Suprapubic skin (tissue), 4 donors: ENCODE measurements at regions not wholly inside any gene's neighbourhood (a gene's known extent, or its start where the extent isn't known, plus 50 kb on each side); places are given as distances from the start of the nearest gene placed in this dataset.

Experiments
- CTCF ChIP-seq, 2 donors: fragments of 200-600 bp in 1 of 2; fragments of 450-650 bp in 1 of 2; sonication (generic) in 1 of 2; IDR thresholded peaks; one replicate each; pipeline ENCODE4 v1.5.1; 2016 to 2019; ENCODE audit warnings: antibody characterized with exemption in 2 of 2, mild to moderate bottlenecking in 1 of 2, moderate library complexity in 1 of 2
- EP300 ChIP-seq: sonication (generic); formaldehyde crosslinking; IDR thresholded peaks from one replicate; pipeline ENCODE4 v1.6.1; 2017; ENCODE audit warnings: antibody characterized with exemption
- POLR2AphosphoS5 ChIP-seq, 3 donors: sonication (generic); formaldehyde crosslinking; IDR thresholded peaks; one replicate each; pipeline ENCODE4 v1.6.1; 2017; ENCODE audit warnings: antibody characterized with exemption in 3 of 3

- TF ChIP-seq CTCF (IDR thresholded peaks at IDR 0.05) = no peak
- no peak for TF ChIP-seq EP300
- TF ChIP-seq POLR2AphosphoS5 (IDR thresholded peaks at IDR 0.05) = no peak
Measured at GRCh38 chr13:32907211-32907610, 109.0 kb upstream of the KL start.
